Activated T-cell treated with anti-CD3 and anti-CD28 coated beads for 24 hours (primary cell): ENCODE measurements at regions not wholly inside any gene's neighbourhood (a gene's known extent, or its start where the extent isn't known, plus 50 kb on each side); places are given as distances from the start of the nearest gene placed in this dataset.
"Not testable (repeated sequence)": the region's sequence is repeated elsewhere in the genome, so short reads cannot be mapped to it uniquely, and the experiment has no call there.

ENCODE experiments used
- DNase-seq: peaks from one replicate; pipeline ENCODE4 v3.0.0-alpha.2; 2020; ENCODE audit warnings: low read depth

DNA sequence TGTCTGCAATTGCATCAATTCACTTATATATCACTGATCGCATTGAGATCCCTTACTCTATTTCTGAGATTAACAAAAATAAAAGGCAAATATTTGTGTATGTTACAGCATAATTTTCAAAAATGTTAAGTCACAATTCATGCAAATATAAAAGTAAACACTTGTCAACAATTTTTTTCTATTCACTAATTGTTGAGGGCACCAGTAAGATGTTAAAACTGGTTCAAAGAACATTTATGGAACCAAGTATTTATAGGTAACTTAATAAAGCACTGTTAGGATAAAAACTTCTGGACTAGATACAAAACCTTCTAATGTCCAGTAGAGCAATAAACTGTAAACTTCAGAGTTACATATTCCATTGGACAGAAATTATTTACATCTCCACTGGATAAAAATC lies 586.1 kb upstream of the AUTS2 start:
- DNase-seq: no peak

- no peak for DNase-seq
Measured at GRCh38 chr7:69017208-69017607, 581.1 kb upstream of the AUTS2 start.

GRCh38 chr7:69018200-69018599 lies 580.1 kb upstream of the AUTS2 start:
- no peak for DNase-seq

GRCh38 chr7:69019437-69019836 lies 578.8 kb upstream of the AUTS2 start:
- no peak for DNase-seq

GRCh38 chr7:69020536-69020935 lies 577.7 kb upstream of the AUTS2 start:
- DNase-seq: no peak

DNA sequence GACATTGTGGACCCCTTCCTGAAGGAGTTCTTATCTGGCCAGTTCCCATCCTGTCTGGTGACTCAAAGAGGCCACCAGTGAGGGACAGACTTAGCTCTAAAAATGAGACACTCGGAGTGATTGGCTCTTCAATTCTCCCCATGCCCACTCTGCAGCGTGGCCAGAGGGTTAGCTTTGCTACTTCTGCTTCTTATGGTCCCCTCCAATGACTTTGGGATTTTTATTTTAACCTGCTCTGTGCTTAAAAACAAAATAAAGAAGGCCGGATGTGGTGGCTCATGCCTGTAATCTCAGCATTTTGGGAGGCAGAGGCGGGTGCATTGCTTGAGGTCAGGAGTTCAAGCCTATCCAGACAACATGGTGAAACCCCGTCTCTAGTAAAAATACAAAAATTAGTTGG lies 573.0 kb upstream of the AUTS2 start:
- DNase-seq: no peak

DNA sequence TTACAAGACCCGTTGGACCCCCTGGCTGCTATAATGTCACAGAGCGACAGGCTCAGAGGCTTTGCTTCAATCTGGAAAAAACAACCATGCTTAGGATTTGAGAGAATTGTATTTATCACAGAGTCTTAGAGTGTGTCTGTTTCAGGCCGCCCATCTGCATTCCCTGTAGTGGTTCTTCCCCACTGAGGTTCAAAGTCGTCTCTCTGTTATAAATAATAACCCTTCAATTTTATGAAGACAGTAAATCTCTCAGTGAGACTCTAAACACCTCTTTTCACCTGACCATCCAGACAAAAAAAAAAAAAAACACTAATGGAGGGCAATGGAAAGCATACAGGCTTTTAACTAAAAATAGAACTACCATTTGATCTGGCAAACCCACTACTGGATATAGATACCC lies 565.4 kb upstream of the AUTS2 start:
- no peak for DNase-seq

DNA sequence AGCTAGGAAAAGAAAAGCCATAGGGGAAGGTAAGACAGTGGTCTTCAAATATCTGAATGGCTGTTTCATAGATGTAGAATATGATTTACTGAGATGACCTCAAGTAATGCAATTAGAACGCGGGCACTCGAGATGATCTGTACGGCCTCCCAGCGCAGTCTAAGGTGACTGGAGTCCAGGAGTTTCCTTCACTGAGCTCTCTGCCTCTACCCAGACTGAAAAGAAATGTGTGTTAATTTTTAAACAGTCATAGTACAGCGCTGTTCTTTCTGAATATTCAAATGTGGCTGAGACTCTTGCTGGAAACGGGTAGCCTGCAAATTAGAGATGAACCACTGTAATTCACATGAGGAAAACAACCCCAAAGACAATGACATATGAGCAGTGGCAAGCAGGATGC lies 562.4 kb upstream of the AUTS2 start:
- no peak for DNase-seq

- no peak for DNase-seq
Measured at GRCh38 chr7:69036301-69036700, 562.0 kb upstream of the AUTS2 start.

- DNase-seq: no peak
Measured at GRCh38 chr7:69038915-69039314, 559.4 kb upstream of the AUTS2 start.

DNA sequence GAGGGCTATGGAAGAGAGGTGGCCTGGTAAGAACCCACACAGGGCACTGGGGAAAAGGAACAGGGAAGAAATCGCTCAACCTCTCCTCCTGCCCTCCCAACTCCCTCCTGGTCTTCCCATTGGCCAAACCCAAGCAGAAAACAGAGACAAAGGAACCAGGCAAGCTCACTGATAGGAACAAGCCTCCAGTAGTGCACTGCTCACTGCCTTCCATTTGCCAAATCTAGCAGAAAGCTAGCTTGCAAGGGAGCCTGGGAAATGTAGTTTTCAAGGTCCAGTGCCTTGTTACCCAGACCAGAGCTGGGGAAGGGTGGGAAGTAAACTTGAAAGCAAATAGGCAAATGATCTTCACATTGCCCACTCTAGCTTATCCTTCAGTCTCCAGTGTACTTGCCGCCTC lies 556.1 kb upstream of the AUTS2 start:
- no peak for DNase-seq

DNA sequence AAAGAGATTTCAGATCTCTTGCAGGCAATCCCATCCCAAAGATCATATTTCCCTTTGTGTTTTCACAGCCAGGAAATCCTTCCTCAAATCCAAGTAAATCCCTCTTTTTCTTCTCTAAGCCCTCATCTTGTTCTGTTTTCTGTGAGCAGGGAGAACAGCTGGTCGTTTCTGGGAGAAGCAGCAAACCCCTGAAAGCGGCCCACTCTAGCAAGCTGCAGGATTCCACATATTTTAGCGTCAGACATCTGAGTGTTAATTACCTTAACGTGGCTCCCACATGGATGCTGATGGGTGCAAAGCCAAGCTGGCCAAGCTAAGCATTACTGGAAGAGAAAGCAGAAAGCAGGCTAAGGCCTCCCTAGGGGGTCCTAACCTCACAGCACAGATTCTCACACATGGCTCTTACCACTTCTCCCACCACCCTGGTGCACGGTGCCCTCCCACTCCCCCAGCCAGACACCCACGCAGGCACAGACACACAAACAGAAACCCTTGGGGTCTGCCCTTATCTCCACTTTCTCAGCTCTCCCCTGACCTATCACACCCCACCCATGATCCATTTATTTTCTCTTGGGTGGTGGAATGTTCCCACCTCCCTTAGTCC lies 551.0 kb upstream of the AUTS2 start:
- no peak for DNase-seq

DNA sequence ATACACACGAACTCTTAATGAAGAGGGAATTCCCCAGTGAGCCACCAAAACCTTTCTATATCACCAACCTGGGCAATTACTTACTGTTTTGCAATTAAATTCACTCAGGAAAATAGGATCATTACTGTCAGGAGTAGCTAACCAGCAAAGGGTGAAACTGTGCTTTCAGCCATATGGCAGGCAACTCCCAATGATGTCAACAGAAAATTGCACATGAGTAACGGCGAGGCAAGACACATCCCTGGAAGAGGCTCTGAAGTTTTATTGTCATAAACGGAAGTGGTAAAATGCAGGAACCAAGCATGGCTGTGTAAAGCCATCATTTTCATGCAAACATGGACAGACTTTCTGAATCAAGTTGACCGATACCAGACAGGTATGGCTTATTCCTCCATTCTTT lies 548.9 kb upstream of the AUTS2 start:
- no peak for DNase-seq

DNA sequence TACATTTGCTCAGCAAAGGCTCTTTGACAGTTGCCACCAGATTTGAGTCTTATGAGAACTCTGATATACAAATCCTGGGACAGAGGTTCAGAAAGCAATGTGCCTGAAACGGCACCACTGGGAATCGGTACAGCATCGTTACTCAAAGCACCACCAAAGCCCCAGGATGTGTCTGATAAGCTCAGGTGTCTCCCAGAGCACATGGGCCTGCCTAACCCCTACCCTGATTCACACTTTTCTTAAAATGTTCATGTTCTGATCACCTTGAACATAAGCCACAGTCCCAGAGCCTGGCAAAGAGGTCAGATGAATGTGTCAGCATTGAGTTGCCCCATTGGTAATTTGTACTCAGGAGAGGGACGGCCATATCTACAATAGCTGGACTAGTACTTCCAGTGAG lies 545.8 kb upstream of the AUTS2 start:
- no peak for DNase-seq

GRCh38 chr7:69060516-69060915 lies 537.8 kb upstream of the AUTS2 start:
- no peak for DNase-seq

GRCh38 chr7:69062020-69062765 lies 536.1 kb upstream of the AUTS2 start:
- no peak for DNase-seq

DNA sequence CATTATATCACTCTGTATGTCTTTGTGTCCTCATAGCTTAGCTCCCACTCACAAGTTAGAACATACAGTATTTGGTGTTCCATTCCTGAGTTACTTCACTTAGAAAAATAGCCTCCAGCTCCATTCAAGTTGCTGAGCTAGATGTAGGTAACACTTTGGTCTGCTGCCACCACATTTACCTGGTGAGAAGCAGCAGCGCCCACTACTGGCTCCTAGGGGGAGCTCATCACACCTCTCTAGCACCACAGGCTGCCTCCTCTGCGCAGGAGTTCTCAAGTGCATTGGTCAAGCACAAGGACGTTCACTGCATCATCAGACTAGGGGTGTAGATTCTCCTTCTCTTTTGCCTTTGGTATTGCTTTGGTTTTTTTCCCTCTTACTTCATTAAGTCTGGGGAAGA lies 530.9 kb upstream of the AUTS2 start:
- no peak for DNase-seq

DNA sequence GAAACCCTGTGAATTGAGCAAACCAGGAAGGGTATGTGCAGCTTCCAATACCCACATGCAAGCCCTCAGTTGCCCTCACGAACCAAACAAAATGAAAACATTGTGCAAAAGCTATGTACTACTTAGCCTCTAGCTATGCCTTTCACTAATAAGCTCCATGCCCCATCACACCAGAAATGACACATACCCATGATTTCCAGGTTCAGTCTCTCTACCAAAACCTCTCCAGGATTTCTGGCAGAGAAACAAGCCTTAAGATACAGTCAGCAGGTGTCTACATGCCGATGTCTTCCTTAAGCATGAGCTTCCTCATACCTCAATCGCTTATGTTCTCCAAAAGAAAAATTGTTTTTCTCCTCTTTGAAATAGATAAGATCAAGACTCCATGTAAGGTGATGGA lies 527.8 kb upstream of the AUTS2 start:
- DNase-seq: no peak

GRCh38 chr7:69076566-69076965 lies 521.7 kb upstream of the AUTS2 start:
- no peak for DNase-seq

DNA sequence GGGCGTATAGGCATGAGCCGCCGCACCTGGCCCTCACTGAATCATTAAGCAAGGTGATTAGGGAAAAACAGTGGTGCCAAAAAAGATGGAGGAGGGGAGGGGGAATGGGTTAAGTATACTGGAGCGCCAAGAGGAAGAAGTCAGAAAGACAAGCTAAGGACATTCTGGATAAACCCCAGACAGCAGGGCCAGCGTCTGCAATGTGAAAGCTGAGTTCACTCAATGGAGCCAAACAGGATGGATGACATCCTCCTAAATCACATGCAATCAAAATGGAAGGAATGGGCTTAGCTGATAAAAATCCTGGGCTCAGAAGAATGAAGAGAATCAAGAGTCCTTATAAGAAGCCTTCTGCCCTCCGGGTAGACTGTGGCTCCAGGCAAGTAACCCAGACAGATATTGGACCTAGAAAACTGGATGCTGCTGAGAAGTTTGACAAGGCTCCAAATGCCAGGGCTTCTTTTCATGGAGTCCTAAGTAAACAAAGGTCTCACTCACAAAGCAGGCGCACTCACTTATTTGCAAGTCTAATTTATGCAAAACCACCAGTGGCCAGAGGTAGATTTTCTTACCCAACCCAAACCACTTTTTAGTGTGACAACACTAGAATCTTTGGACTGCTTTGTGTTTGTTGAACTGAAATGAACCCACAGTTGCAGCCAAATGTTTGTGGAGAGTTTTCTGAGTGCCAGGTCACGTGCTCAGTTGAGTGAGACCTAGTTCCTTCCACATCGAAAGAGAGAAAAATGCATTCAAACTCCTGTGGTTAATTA lies 519.1 kb upstream of the AUTS2 start:
- DNase-seq: no peak

DNA sequence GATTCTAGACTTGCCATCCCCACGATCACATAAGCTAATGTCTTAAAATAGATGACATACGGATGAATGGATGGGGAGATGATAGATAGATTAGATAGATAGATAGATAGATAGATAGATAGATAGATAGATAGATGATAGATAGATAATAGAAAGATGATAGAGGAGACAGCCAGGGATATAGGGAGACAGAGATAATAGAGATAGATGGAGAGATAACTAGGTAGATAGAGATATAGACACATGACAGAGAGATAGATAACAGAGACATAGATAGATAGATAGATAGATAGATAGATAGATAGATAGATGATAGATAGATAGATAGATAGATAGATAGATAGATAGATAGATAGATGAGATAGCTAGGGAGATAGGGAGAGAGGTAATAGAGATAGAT lies 511.0 kb upstream of the AUTS2 start:
- not testable (repeated sequence) for DNase-seq

GRCh38 chr7:69088185-69088584 lies 510.1 kb upstream of the AUTS2 start:
- DNase-seq: no peak

DNA sequence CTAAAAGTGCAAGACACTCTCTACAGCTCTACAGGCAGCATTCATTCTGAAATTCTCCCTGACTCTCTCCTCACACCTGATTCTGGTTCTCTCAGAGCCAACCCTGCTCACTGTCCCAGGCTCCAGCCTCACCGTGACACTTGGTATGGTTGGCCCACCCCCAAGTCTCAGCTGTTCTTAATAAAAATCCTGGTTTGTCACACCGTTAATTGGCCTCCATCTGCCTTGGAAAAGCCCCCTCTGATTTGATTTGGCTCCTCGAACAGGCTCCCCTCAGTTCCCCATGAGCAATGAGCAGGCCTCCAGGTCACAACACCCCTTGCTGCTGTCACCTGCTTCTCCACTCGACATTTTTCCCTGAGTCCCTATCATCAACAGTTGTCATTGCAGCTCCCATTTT lies 507.3 kb upstream of the AUTS2 start:
- no peak for DNase-seq
